NCI-H748 (cell line): ENCODE measurements at regions not wholly inside any gene's neighbourhood (a gene's known extent, or its start where the extent isn't known, plus 50 kb on each side); places are given as distances from the start of the nearest gene placed in this dataset.
"Not testable (repeated sequence)": the region's sequence is repeated elsewhere in the genome, so short reads cannot be mapped to it uniquely, and the experiment has no call there.

Experiments used
- DNase-seq: peaks from one replicate; lab custom pipeline; 2025; ENCODE audit not compliant: unreplicated experiment; lab: John Stamatoyannopoulos, UW

DNA sequence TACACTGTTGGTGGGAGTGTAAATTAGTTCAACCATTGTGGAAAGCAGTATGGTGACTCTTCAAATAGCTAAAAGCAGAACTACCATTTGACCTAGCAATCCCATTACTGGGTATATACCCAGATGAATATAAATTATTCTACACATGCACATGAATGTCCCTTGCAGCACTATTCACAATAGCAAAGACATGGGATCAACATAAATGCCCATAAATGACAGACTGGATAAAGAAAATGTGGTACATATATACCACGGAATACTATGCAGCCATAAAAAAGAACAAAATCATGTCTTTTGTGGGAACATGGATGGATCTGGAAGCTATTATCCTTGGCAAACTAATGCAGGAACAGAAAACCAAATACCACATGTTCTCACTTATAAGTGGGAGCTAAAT is 282.8 kb upstream of the TGFBR2 start:
- DNase-seq: not testable (repeated sequence)

DNA sequence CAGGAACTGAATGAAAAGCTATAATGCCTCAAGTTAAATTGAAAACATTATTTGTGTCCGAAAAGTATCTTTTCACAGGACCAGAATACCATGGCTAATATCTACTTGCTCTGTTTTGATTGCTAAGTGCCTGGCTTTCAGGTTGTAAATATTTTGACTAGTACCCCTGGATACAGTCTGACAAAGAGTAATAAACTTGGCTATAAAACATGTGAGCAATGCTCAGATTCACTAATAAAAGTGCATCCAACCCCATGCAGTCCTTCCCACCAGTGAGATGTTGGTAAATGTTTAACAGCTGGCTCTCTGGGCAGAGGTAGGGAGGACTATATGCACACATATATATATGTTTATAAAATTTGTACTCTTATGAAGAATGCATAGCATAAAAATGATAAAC is 281.8 kb upstream of the TGFBR2 start:
- DNase-seq: peak; percentile 31

DNA sequence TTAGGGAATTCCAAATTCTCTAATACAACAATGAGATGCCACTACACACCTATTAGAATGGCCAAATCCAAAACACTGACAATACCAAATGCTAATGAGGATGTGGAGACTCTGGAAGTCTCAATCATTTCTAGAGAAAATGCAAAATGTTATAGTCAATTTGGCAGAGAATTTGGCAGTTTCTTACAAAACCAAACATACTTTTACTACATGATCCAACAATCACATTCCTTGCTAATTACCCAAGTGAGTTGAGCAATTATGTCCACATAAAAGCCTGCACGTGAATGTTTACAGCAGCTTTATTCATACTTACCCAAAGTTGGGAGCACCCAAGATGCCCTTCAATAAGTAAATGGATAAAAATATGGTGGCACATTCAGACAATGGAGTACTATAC is 278.4 kb upstream of the TGFBR2 start:
- not testable (repeated sequence) for DNase-seq

DNA sequence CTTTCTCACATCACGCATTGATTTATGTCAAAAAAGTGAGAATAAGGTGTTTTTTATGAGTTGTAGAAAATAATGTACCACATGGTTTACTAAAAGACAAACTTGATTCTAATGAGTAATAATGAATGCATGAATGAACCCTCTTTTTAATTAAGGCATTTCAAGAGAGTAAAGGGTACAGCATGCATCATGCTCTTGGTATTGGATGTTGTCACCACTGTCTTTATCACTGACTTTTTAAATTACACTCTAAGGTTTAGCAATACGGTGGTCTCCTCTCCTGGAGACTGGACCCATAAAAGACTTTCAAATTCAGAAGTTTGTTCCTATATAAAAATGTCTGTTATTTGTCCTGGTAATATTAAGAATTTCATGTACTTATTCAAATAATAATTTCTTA is 277.5 kb upstream of the TGFBR2 start:
- not testable (repeated sequence) for DNase-seq

DNA sequence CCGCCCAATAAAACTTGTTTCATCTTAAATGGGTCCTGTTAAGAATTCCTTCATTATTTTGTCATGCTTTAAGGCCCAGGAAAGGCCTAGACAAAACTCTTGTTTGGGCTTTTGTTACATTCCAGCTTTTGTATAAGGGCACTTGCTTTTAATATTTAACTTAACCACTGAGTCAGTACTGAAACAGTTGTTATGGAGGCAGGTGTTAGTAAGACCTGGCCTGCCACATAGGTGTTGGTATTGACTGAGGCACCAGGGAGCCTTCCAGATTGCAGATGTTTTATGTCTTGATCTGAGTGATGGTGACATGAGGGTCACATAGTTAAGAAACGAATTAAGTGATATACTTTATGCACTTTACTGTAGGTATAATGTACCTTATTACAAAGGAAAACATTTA is 274.9 kb upstream of the TGFBR2 start:
- no peak for DNase-seq

DNA sequence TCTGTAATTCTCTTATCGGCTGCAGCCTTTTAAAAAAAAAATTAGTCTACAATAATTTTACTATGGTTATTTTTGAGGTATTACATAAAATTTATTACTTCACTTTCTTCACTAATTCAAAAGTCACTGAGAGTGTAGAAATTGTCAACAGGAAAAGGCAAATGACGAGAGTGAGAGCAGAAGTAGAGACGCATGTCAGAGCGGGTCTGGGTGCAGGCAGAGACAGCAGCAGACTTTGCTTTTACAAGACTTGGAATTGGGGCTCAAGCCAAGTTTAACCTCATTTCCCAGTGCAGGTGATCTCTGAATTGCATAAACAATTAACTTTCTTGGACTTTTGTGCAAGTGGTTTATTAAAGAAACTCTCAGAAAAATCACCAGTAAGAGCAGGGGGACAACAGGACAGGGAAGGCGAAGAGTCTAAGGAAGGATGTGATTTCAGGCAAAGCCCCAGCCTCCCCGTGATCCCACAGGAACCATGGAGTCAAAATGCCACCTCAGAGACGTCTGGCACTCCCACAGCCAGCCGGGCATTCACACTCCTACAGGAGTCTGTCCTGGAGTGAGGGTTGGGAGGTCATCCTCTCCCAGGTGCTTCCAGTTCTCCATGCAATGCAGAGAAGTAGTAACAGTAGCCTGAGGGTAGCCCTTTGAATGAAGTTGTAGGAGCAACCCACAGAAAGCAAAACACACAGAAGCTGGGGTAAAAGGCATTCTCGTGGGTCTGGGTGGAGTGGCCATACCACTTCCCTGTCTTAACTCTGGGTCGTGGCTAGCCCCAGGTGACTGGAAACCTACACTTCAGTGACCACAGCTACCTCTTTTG is 274.0 kb upstream of the TGFBR2 start:
- DNase-seq: peak; percentile 42

DNA sequence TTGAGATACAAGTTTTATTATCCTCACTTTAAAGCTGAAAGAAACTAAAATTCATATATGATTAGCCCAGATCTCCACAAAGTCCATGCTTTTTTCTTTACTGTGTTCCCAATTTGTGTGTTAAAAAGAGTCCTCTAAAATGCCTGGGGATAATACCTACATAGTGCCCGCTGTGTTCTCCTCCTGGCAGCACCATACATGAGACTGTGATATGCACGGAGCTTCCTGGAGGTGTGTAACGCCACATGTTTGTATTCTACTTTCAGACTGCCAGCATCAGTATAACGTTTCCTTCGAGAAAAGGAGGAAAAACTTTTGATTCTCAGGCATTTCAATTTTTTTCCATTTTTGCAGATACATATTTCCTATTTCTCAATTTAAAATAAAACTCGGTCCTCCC is 273.3 kb upstream of the TGFBR2 start:
- no peak for DNase-seq

DNA sequence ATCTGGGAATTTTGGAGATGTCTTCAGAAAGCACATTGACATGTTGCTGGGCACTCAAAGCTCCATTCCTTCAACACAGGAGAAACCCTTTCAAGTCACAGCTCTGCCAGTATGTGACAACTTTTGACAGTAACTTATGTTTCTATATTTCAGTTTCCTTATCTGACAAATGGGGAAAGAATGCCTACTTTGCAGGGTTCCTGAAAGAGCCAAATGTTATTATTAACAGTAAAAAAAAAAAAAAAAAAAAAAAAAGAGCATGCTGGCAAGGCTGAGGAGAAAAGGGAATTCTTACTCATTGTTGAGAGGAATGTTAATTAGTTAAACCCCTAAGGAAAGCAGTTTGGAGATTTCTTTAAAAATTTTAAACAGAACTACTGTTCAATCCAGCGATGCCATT is 272.5 kb upstream of the TGFBR2 start:
- no peak for DNase-seq

DNA sequence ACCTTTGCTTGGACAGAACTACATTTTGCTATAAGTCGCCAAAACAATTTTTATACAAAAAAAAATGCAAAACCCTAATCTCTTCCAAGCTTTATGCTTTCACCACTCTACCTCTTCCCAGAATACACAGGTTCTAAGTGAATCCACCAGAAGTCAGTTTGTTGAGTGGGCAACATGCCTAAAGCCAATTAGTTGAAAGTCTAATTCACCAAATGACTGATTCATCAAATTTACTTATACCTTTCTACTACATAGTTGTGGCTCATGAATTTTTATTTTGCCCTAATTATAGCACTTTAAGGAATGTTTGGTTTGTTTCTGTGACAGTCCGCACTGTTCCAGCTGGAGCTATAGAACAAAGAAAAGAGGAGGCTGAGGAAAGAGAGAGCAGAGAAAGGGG is 265.9 kb upstream of the TGFBR2 start:
- DNase-seq: no peak

DNA sequence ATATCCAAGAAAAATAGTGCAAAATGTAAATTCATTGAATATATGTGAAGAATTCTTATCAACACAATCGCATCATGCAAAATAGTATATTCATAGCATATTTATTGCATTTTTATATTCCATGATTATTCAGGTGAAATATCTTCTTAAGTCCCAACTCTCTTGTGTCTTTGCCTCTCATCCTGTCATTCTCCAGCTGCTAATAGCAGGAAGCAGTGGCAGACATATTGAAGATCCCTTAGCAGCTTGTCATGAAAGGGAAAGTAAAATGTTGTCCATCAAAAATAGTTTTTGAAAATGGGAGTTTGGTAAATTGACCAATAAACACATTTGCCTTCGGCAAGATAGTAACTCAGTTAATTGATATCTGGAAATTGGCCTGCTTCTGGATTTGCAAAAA is 265.3 kb upstream of the TGFBR2 start:
- DNase-seq: no peak

DNA sequence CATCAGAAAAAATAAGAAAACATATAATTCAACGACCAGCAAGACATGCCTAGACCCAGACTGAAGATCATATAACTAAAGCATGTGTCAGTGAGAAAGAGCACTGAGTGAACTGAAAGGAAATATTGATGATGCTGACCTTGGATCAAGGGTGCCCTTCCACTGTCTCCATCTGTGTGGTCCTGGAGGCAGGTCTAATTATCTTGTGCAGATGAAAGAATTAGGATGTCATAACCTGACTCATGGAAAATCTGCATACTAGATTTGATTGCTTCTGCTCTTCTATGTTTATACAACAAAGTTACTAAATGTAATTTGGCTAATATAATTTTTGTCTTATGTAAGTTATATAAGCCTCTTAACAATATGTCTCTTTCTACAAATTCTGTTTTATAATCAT is 264.6 kb upstream of the TGFBR2 start:
- no peak for DNase-seq

DNA sequence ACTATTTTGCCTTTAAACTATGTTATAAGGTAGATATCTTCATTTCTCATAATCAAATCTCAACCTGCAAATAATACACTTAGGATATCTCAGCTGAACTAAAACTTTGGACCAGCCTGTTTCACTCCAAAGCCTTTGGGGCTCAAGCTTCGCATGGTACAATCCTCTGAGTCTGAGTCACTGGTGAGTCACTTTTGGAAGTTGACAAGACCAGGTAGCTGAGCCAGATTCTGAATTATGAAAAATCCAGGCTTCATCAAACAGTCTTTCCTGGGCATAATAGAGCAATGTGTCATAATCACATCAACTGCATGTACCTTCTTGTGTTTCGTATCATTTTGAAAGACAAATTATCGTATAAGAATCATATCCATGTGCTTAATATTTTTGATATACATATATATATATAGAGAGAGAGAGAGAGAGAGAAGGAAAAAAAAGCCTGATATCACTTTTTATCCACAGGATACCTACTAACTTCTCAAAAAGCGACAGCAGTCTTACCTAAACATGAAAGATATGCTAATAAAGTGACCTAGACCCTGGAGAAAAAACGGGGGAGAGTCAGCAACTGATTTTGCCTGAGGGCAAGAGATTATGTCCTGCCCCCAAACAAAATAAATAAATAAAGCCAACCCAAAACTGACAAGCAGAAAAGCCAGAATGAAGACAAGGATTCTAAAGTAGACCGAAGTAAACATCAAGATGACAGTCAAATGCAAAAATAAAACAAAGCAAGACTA is 263.9 kb upstream of the TGFBR2 start:
- no peak for DNase-seq

DNA sequence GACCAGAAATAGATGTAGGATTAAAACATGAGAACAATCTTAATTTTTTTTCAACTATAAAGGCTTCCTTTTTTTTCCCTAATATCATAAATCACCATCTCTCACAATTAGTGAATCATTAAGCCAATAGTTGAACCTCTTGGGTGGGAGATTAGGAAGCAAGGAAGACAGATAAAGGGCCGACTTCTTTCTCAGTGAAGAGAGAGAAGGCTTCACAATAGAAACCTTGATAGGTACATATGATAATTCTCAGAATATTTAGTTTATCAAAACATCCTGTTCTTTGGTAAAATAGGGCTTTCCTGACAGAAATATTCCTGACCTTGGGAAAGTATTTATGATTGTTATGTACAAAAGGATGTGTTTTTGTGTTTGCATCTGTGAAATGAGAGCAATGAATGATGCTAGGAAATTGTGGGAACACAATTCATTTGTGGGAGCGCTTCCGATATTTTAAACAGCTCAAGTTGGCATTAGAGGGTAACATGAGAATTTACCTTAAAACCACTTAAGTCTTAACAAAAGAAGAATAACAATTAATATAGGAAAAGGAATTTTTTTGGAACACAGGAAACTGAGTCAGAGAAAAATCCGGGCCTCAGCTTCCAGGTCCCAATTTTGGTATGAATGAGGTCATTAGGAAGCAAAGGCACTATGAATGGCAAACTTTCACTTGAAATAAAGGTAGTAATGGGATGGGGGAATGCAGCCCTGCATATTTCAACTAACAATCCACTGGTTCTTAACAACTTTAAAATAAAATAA is 263.2 kb upstream of the TGFBR2 start:
- DNase-seq: no peak

DNA sequence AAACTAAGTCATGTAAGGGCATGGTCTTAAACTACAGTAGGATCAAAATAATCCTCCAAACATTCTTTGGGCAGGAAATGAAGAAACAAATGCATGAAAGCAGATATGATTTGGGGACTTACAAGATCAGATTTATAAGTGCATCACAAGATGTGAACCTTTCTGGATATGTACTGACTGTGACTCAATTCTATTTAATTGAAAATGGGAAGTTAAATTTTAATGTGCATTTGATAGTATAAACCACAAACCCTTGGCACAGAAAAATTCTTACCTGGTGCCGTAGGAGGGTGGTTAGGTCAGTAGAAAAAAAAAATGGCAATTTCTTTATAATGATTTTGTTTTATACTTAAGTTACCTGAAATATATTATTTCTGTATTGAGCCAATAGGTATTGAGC is 262.5 kb upstream of the TGFBR2 start:
- no peak for DNase-seq

DNA sequence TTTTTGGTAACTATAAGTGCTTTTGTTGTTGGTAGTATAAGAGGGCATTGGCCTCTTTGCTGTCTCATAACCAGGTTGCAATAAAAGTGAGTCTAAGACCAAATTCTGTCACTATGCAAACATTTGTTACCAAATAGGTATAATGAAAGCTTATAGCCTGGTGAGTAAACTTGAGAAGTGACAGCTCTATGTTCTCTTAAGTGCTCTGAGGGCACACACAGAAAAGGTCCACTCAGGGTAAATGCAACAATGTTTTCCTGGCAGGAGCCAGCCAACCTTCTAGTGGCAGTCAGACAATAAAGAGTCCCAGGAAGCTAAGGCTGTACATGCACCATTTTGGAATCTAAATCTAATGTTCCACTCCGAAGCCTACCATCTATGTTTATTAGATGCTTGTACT is 262.1 kb upstream of the TGFBR2 start:
- peak; percentile 69 for DNase-seq

DNA sequence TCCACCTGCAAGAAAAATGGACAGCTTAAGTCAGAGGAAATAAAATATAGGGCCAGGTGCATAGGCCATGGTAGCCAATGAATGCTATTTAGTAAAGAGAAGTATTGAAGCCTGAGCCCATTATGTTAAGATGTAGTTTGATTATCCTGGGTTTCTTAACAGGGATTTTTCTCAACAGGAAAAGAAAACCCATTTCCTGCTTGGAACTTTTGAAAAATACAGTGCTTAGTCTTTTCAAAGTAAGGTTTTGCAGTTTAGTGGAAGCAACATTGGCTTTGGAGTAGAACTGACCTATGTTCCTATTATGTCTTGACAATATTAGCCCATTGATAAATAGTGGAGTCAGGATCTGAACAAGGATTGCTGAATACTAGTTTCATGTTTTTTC is 259.5 kb upstream of the TGFBR2 start:
- no peak for DNase-seq

DNA sequence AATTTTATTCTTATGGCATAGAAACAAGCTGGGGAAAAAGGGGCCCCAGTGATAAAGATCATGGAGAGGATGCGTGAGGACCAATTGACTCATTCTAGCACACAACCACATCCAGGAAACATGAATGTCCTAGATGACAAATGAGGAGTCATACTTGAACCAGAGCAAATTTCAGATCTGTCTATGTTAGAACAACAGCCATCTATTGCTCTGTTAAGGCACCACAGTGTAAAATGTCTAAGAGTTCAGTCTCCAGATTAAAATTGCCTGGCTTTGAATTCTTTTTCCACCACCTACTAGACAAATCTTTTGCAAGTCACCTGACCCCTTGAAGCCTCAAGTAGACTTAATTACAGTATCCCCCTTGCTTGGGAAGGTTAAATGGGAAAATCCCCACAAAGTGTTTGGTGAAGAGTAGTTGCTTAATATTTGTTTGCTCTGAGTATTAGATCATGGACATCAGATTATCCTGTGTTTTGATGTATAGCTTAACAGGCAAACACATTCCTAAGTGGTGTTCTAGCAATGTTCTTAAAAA is 258.7 kb upstream of the TGFBR2 start:
- DNase-seq: no peak

DNA sequence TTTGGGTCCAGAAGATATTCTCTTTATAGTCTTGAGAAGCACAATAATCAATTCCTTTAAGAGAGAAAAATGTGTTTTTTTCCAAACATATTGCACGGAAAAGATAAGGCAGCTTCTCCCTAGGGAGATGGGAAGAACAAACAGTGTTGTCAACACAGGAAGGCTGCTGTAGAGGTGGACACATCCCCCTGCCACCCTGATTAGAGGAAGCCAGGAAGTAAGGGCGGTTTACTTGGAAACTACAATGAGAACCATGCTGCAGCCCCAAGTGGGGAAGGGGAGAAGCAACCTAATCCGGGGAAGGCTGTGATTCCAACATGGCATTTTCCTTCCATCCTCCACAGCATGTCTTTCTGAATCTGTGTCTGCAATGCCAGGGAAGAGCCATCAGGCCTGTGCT is 256.9 kb upstream of the TGFBR2 start:
- peak; percentile 10 for DNase-seq

DNA sequence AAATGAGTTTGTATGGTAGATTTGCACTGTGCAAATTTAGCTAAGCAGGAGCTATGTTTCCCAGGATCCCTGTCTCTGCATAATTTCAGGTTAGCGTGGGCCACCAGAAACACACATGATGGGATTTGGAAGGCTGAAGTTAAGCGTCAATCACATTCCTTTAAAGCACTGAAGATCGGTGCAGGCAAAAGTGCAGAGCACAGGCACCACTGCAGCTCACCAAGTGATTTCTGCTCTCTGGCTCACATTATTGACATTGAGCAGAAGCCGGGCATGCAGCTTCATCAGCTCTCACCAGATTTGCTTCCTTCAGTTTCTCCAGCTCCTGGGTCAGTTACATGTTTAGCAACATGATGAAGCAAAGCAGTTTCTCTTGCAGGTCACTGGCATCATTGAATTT is 256.4 kb upstream of the TGFBR2 start:
- no peak for DNase-seq

DNA sequence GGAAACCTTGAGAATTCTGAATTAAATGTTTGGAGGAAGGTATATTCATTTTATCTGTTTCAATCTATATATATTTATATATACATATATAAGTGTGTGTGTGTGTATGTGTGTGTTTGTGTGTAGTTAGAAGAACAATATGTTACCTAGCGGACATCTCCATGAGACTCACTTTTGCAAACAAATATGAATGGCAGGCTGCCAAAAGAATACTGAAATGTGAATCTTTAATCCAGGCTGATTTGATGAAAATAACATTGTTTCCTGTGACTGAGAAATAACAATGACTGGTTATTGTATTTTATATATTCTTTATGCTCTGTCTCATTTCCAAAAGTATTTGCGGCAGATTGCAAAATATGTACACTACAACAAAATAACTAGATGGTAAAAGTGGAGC is 255.5 kb upstream of the TGFBR2 start:
- peak; percentile 20 for DNase-seq
